Stimulated activated CD4-positive, alpha-beta T cell treated with anti-CD3 and anti-CD28 coated beads, Interleukin-1b, Interleukin-23, amount 100 ng/mL, for 48 hours (primary cell): ENCODE measurements at regions not wholly inside any gene's neighbourhood (a gene's known extent, or its start where the extent isn't known, plus 50 kb on each side); places are given as distances from the start of the nearest gene placed in this dataset.

Source experiments
- DNase-seq: peaks from one replicate; pipeline ENCODE4 v3.0.0-alpha.2; 2020

GRCh38 chrX:122440832-122441231 is 743.2 kb upstream of the GRIA3 start:
- no peak for DNase-seq

- no peak for DNase-seq
Measured at GRCh38 chrX:122441451-122441850, 742.6 kb upstream of the GRIA3 start.

- no peak for DNase-seq
Measured at GRCh38 chrX:122445466-122445865, 738.6 kb upstream of the GRIA3 start.

GRCh38 chrX:122464341-122464740 is 719.7 kb upstream of the GRIA3 start:
- DNase-seq = no peak

GRCh38 chrX:122475306-122475705 is 708.8 kb upstream of the GRIA3 start:
- DNase-seq = no peak

GRCh38 chrX:122500556-122500955 is 683.5 kb upstream of the GRIA3 start:
- no peak for DNase-seq

GRCh38 chrX:122501652-122502051 is 682.4 kb upstream of the GRIA3 start:
- no peak for DNase-seq

- DNase-seq = no peak
Measured at GRCh38 chrX:122504026-122504425, 680.1 kb upstream of the GRIA3 start.

- DNase-seq = no peak
Measured at GRCh38 chrX:122512561-122513072, 671.5 kb upstream of the GRIA3 start.

- DNase-seq = no peak
Measured at GRCh38 chrX:122517786-122518185, 666.3 kb upstream of the GRIA3 start.

GRCh38 chrX:122545778-122546177 is 638.3 kb upstream of the GRIA3 start:
- no peak for DNase-seq

- no peak for DNase-seq
Measured at GRCh38 chrX:122546269-122546668, 637.8 kb upstream of the GRIA3 start.

- DNase-seq = no peak
Measured at GRCh38 chrX:122552286-122552800, 631.7 kb upstream of the GRIA3 start.

GRCh38 chrX:122555925-122556324 is 628.2 kb upstream of the GRIA3 start:
- DNase-seq = no peak

GRCh38 chrX:122565952-122566351 is 618.1 kb upstream of the GRIA3 start:
- DNase-seq = no peak

- no peak for DNase-seq
Measured at GRCh38 chrX:122566401-122566800, 617.7 kb upstream of the GRIA3 start.

- no peak for DNase-seq
Measured at GRCh38 chrX:122567911-122568310, 616.2 kb upstream of the GRIA3 start.

- no peak for DNase-seq
Measured at GRCh38 chrX:122572461-122572860, 611.6 kb upstream of the GRIA3 start.

GRCh38 chrX:122579036-122579435 is 605.0 kb upstream of the GRIA3 start:
- no peak for DNase-seq

GRCh38 chrX:122579526-122579925 is 604.6 kb upstream of the GRIA3 start:
- DNase-seq = no peak

GRCh38 chrX:122582280-122582974 is 601.7 kb upstream of the GRIA3 start:
- DNase-seq = no peak

- no peak for DNase-seq
Measured at GRCh38 chrX:122582975-122583305, 601.1 kb upstream of the GRIA3 start.

GRCh38 chrX:122583551-122583950 is 600.5 kb upstream of the GRIA3 start:
- no peak for DNase-seq

GRCh38 chrX:122584981-122585380 is 599.1 kb upstream of the GRIA3 start:
- no peak for DNase-seq

GRCh38 chrX:122586831-122587230 is 597.2 kb upstream of the GRIA3 start:
- DNase-seq = no peak
